Loucy (cell line): ENCODE measurements at regions not wholly inside any gene's neighbourhood (a gene's known extent, or its start where the extent isn't known, plus 50 kb on each side); places are given as distances from the start of the nearest gene placed in this dataset.

ENCODE experiments used
- CTCF ChIP-seq: fragments of 200-600 bp; sonication (generic); conservative IDR thresholded peaks from 2 replicates; pipeline ENCODE4 v1.5.1; 2014; ENCODE audit warnings: mild to moderate bottlenecking, antibody characterized with exemption, low read length
- EZH2phosphoT487 ChIP-seq: fragments of 200-600 bp; IDR thresholded peaks from 2 replicates; pipeline ENCODE4 v1.6.1; 2018; ENCODE audit warnings: antibody characterized with exemption, mild to moderate bottlenecking, moderate library complexity, borderline replicate concordance

GRCh38 chr11:121833970-121834369, 282.0 kb downstream of the BLID start:
- TF ChIP-seq CTCF (no peak), EZH2phosphoT487 (no peak)
